CD4-positive, alpha-beta memory T cell (primary cell): ENCODE measurements at regions not wholly inside any gene's neighbourhood (a gene's known extent, or its start where the extent isn't known, plus 50 kb on each side); places are given as distances from the start of the nearest gene placed in this dataset.
"Not testable (repeated sequence)": the region's sequence is repeated elsewhere in the genome, so short reads cannot be mapped to it uniquely, and the experiment has no call there.

ENCODE experiments used
- CTCF ChIA-PET: fragments of 350-600 bp; sonication (Branson Sonifier 250); formaldehyde crosslinking; loops from one replicate; lab custom pipeline; 2021; ENCODE audit warnings: inconsistent platforms; ENCODE audit not compliant: partially characterized antibody; lab: Charles Lee
- POLR2A ChIA-PET: fragments of 350-600 bp; sonication (Branson Sonifier 250); formaldehyde crosslinking; loops from one replicate; lab custom pipeline; 2021; ENCODE audit not compliant: partially characterized antibody; lab: Charles Lee
- DNase-seq, 5 donors: peaks; one replicate each; pipeline versions ENCODE4 v3.0.0 to v3.0.0-alpha.2; 2020 to 2022; ENCODE audit warnings: mixed read lengths in 1 of 5
- H3K27ac ChIP-seq: one replicate; pipeline ENCODE4 v1.7.0; 2013; ENCODE audit warnings: low read depth, low read length
- H3K27me3 ChIP-seq: 2 replicates; pipeline ENCODE4 v1.7.0; 2013; ENCODE audit warnings: mild to moderate bottlenecking, low read length, moderate library complexity; ENCODE audit not compliant: insufficient read depth
- H3K36me3 ChIP-seq: 2 replicates; pipeline ENCODE4 v1.7.0; 2013; ENCODE audit warnings: mild to moderate bottlenecking, low read length, moderate library complexity; ENCODE audit not compliant: insufficient read depth
- H3K4me1 ChIP-seq: 2 replicates; pipeline ENCODE4 v1.7.0; 2013; ENCODE audit warnings: mild to moderate bottlenecking, low read length, moderate library complexity; ENCODE audit not compliant: insufficient read depth
- H3K4me3 ChIP-seq, 2 donors: one replicate each; pipeline ENCODE4 v1.7.0; 2013; ENCODE audit warnings: low read length in 2 of 2, mild to moderate bottlenecking in 1 of 2
- H3K9me3 ChIP-seq, 2 donors: one replicate each; pipeline ENCODE4 v1.7.0; 2013; ENCODE audit warnings: low read length in 2 of 2, control low read depth in 1 of 2; ENCODE audit not compliant: control insufficient read depth in 1 of 2
- H3K27ac Mint-ChIP-seq, 7 donors: one replicate each; pipeline ENCODE4 v1.8.0; 2020 to 2021; ENCODE audit warnings: mixed read lengths in 7 of 7, mild to moderate bottlenecking in 6 of 7, inconsistent platforms in 3 of 7, moderate library complexity in 3 of 7
- H3K27me3 Mint-ChIP-seq, 2 donors: one replicate each; pipeline ENCODE4 v1.8.0; 2020 to 2021; ENCODE audit warnings: mixed read lengths in 2 of 2
- H3K36me3 Mint-ChIP-seq, 2 donors: one replicate each; pipeline ENCODE4 v1.8.0; 2020 to 2021; ENCODE audit warnings: mixed read lengths in 2 of 2, inconsistent platforms in 1 of 2, mild to moderate bottlenecking in 1 of 2
- H3K4me1 Mint-ChIP-seq, 4 donors: one replicate each; pipeline ENCODE4 v1.8.0; 2020 to 2021; ENCODE audit warnings: mixed read lengths in 4 of 4, mild to moderate bottlenecking in 1 of 4
- H3K4me3 Mint-ChIP-seq, 8 donors: one replicate each; pipeline ENCODE4 v1.8.0; 2020 to 2021; ENCODE audit warnings: mixed read lengths in 8 of 8, mild to moderate bottlenecking in 7 of 8, moderate library complexity in 6 of 8, inconsistent platforms in 3 of 8
- H3K9me3 Mint-ChIP-seq, 8 donors: one replicate each; pipeline ENCODE4 v1.8.0; 2020 to 2021; ENCODE audit warnings: mixed read lengths in 8 of 8, mild to moderate bottlenecking in 5 of 8, inconsistent platforms in 3 of 8, moderate library complexity in 1 of 8
- intact Hi-C: fragments of 100-400 bp; cut with micrococcal nuclease; formaldehyde crosslinking; loops from one replicate; pipeline ENCODE4 v1.15.1; 2023

DNA sequence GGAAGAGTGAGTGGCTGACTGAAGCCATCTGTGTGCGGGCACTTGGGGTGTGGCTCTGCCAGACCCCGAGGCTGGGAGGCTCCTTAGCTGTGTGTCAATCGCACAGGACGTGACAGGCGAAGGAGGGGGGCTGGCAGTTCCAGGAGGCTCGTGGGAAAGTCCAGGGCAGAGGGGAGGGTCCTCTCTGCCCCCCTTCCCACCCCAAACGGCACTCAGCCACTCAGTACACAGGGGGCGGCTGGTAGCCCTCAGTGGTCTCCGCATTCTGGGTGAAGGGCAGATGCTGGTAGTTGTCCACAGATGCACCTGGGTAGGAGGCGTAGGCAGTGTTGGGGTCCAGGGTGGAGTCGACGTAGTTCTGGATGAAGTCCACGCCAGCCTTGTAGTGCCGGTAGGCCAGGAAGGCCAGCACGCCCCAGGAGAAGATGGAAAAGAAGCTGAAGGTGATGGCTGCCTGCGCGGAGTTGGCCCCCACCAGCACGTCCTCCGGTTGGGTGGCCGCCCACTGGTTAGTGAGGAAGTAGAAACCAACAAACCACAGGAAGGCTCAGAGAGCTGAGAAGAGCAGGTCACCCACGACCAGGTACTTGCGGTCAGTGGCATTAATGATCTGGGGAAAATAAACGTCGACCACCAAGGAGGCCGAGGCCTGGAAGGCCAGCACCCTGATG lies 85.4 kb upstream of the CEP78 start:
- intact Hi-C loops, result no loop called here
- Mint-ChIP-seq H3K9me3 (peaks cover 0 to 5% (median 0%) of the 10 kb centered on the region in 8 donors), H3K27me3 (peaks cover 0 to 3% of the 10 kb centered on the region in 2 donors), H3K36me3 (peaks cover 0 to 2% of the 10 kb centered on the region in 2 donors), H3K27ac (no peak overlapping the region), H3K4me1 (no peaks in the 10 kb centered on the region), H3K4me3 (no peak overlapping the region)
- Histone ChIP-seq H3K27me3 (no peaks in the 10 kb centered on the region), H3K4me3 (no peak overlapping the region), H3K4me1 (no peaks in the 10 kb centered on the region), H3K9me3 (no peaks in the 10 kb centered on the region), H3K36me3 (no peaks in the 10 kb centered on the region), H3K27ac (no peak overlapping the region)
- no peak for DNase-seq
- POLR2A ChIA-PET, result no interaction called here
- CTCF ChIA-PET, result no interaction called here

DNA sequence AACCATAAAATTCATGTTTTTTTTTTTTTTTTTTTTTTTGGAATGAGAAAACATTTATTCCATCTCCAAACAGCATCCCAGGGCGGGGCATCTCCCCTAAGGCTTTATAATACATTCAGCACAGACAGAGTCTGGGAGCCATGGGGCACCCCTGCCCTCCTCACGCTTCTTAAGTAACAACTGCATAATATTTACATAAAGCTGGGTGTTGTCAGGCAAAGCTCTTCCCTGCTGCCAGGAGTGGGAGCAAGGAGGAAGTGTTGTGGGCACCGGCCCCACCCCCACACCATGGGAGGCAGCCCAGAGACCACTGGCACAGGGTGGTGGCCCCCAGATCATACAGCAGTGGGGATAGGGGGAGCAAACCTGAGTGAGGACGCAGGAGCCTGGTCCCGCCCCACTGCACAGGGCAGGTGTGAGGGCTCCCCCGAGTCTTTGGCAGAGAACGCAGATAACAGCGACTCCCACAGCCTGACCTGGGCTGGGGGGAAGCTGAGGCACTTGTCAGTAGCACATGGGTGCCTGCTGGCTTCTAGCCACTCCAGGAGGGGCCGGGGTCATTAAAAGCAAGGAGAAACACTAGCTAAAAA lies 86.1 kb upstream of the CEP78 start:
- no peaks in the 10 kb centered on the region for H3K27me3 Mint-ChIP-seq
- no peak overlapping the region for H3K4me3 ChIP-seq
- no peak for DNase-seq
- H3K36me3 ChIP-seq, result no peaks in the 10 kb centered on the region
- H3K4me1 ChIP-seq, result no peaks in the 10 kb centered on the region
- no peaks in the 10 kb centered on the region for H3K4me1 Mint-ChIP-seq
- no peak overlapping the region for H3K27ac Mint-ChIP-seq
- no peaks in the 10 kb centered on the region for H3K9me3 ChIP-seq
- peaks cover 0 to 5% (median 0%) of the 10 kb centered on the region in 8 donors for H3K9me3 Mint-ChIP-seq
- no peak overlapping the region for H3K4me3 Mint-ChIP-seq
- intact Hi-C loops, result no loop called here
- H3K36me3 Mint-ChIP-seq, result no peaks in the 10 kb centered on the region
- H3K27ac ChIP-seq, result no peak overlapping the region
- ChIA-PET CTCF (no interaction called here), POLR2A (no interaction called here)
- H3K27me3 ChIP-seq, result no peaks in the 10 kb centered on the region

GRCh38 chr9:78146241-78146640 lies 89.6 kb upstream of the CEP78 start:
- DNase-seq, result no peak
- H3K36me3 Mint-ChIP-seq, result peaks cover 1 to 7% of the 10 kb centered on the region in 2 donors
- Histone ChIP-seq H3K4me1 (no peaks in the 10 kb centered on the region), H3K4me3 (no peak overlapping the region), H3K36me3 (no peaks in the 10 kb centered on the region), H3K9me3 (no peaks in the 10 kb centered on the region), H3K27ac (no peak overlapping the region), H3K27me3 (no peaks in the 10 kb centered on the region)
- no peaks in the 10 kb centered on the region for H3K27me3 Mint-ChIP-seq
- ChIA-PET POLR2A (no interaction called here), CTCF (interaction anchor here (0.9 kb wide), 1 partner anchor 20 kb away, joined by 4 read pairs; no protein-coding TSS in a partner anchor)
- intact Hi-C loops, result no loop called here
- H3K9me3 Mint-ChIP-seq, result peaks cover 3 to 16% (median 12%) of the 10 kb centered on the region in 8 donors
- H3K27ac Mint-ChIP-seq, result peak overlapping the region in 1 of 7 donors; percentile 2
- H3K4me3 Mint-ChIP-seq, result no peak overlapping the region
- no peaks in the 10 kb centered on the region for H3K4me1 Mint-ChIP-seq

- no peaks in the 10 kb centered on the region for H3K27me3 ChIP-seq
- Mint-ChIP-seq H3K4me3 (no peak overlapping the region), H3K36me3 (peaks cover 3 to 7% of the 10 kb centered on the region in 2 donors), H3K27ac (peak overlapping the region in 2 of 7 donors; percentile 53 to 70), H3K27me3 (no peaks in the 10 kb centered on the region), H3K9me3 (peaks cover 3 to 19% (median 15%) of the 10 kb centered on the region in 8 donors), H3K4me1 (no peaks in the 10 kb centered on the region)
- intact Hi-C loops, result no loop called here
- H3K36me3 ChIP-seq, result no peaks in the 10 kb centered on the region
- no peaks in the 10 kb centered on the region for H3K4me1 ChIP-seq
- no peak overlapping the region for H3K4me3 ChIP-seq
- H3K27ac ChIP-seq, result no peak overlapping the region
- no peak for DNase-seq
- H3K9me3 ChIP-seq, result no peaks in the 10 kb centered on the region
- ChIA-PET POLR2A (no interaction called here), CTCF (no interaction called here)
Measured at GRCh38 chr9:78144663-78145377, 91.1 kb upstream of the CEP78 start.

DNA sequence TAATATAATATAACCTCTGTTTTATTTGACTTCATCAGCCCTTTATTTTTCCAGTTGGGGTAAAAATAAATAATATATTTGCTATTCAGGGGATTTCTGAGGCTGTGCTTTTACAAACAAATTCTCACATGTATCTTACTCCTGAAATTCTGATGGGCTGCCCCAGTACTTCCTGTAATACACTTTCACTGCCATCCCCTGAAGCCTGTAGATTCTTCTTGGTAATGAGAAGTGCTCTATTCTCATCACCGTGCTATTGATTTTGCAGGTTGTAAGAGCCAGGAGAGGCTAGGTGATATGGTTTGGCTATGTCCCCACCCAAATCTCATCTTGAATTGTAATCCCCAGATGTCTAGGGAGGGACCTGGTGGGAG lies 91.9 kb upstream of the CEP78 start:
- Histone ChIP-seq H3K9me3 (no peaks in the 10 kb centered on the region), H3K27me3 (no peaks in the 10 kb centered on the region), H3K4me1 (no peaks in the 10 kb centered on the region), H3K36me3 (no peaks in the 10 kb centered on the region), H3K27ac (no peak overlapping the region), H3K4me3 (no peak overlapping the region)
- ChIA-PET CTCF (no interaction called here), POLR2A (no interaction called here)
- Mint-ChIP-seq H3K27me3 (no peaks in the 10 kb centered on the region), H3K9me3 (peaks cover 3 to 25% (median 20%) of the 10 kb centered on the region in 8 donors), H3K27ac (no peak overlapping the region), H3K4me3 (no peak overlapping the region), H3K36me3 (peaks cover 5 to 7% of the 10 kb centered on the region in 2 donors), H3K4me1 (no peaks in the 10 kb centered on the region)
- intact Hi-C loops, result no loop called here
- DNase-seq, result no peak

DNA sequence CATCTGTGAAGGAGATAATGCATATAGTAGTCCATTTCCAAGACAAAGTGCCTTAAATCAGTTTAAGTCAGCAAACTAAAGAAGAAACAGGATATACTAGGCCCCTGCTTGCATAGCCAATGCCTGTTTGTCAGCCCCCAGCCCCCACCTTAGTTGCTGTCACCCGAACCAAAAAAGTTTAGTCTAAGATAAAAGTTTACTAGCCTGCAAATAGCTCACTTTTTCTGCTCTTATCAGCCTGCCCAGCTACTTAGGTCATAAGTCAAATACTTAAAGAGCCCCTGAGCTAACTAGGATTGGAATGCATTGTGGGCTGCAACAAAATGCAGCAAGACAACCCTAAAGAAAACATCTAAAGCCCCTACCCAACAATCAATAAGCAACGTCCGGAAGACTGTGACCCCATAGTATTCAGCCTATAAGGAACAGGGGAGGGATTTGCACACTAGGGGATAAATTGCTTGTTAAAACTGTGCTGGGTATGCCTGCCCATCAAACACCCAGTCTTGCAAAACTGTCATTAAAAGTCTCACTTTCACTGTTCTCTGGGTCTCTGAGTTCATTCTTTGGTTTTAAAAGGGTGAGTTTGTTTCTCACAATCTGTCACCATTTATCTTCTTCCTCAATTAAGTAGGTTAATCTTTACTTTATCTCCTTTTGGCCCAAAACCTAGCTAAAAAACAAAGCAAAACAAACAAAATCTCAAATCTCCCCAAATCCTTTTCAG lies 92.4 kb upstream of the CEP78 start:
- Mint-ChIP-seq H3K4me1 (no peaks in the 10 kb centered on the region), H3K4me3 (no peak overlapping the region), H3K36me3 (peaks cover 5 to 7% of the 10 kb centered on the region in 2 donors), H3K27ac (no peak overlapping the region), H3K27me3 (no peaks in the 10 kb centered on the region), H3K9me3 (peaks cover 3 to 25% (median 20%) of the 10 kb centered on the region in 8 donors)
- DNase-seq, result no peak
- Histone ChIP-seq H3K27me3 (no peaks in the 10 kb centered on the region), H3K36me3 (no peaks in the 10 kb centered on the region), H3K4me1 (no peaks in the 10 kb centered on the region), H3K27ac (no peak overlapping the region), H3K9me3 (no peaks in the 10 kb centered on the region), H3K4me3 (no peak overlapping the region)
- CTCF ChIA-PET, result no interaction called here
- POLR2A ChIA-PET, result no interaction called here
- intact Hi-C loops, result no loop called here

- H3K27me3 Mint-ChIP-seq, H3K36me3 Mint-ChIP-seq, H3K4me3 Mint-ChIP-seq, H3K36me3 ChIP-seq, POLR2A ChIA-PET, H3K4me3 ChIP-seq, H3K4me1 ChIP-seq, H3K9me3 ChIP-seq, H3K27me3 ChIP-seq, DNase-seq, H3K27ac Mint-ChIP-seq, CTCF ChIA-PET, intact Hi-C loops, H3K27ac ChIP-seq, H3K4me1 Mint-ChIP-seq: not testable (repeated sequence)
- H3K9me3 Mint-ChIP-seq, result peaks cover 3 to 30% (median 22%) of the 10 kb centered on the region in 8 donors
Measured at GRCh38 chr9:78142264-78142663, 93.6 kb upstream of the CEP78 start.
